ENCODE measurements at regions not wholly inside any gene's neighbourhood (a gene's known extent, or its start where the extent isn't known, plus 50 kb on each side); places are given as distances from the start of the nearest gene placed in this dataset.

GRCh38 chr5:6026766-6027406 is 351.5 kb downstream of the MED10 start:
- no peaks in the 10 kb centered on the region for H3K9me3 ChIP-seq (ENCODE audit: insufficient read depth, low read length, severe bottlenecking)
- H3K4me2 ChIP-seq (ENCODE audit: insufficient read depth, low read length), result no peak overlapping the region
- ATAC-seq (ENCODE audit: insufficient read depth, low read depth), result no peak
- H2AFZ ChIP-seq (ENCODE audit: low read depth, low read length), result no peak overlapping the region
- no peak for DNase-seq
- no peak overlapping the region for H3K27ac ChIP-seq (ENCODE audit: low read length)
- H3K27me3 ChIP-seq (ENCODE audit: insufficient read depth, low read length, poor library complexity), result no peaks in the 10 kb centered on the region
- H3K4me3 ChIP-seq (ENCODE audit: low read depth in 1 of 2, low read length in 2 of 2), result no peak overlapping the region
- H3K9ac ChIP-seq (ENCODE audit: low read depth, low read length), result no peak overlapping the region
- no peaks in the 10 kb centered on the region for H3K4me1 ChIP-seq (ENCODE audit: insufficient read depth, low read length)
- no peaks in the 10 kb centered on the region for H4K20me1 ChIP-seq (ENCODE audit: insufficient read depth, low read length)
- no peaks in the 10 kb centered on the region for H3K36me3 ChIP-seq (ENCODE audit: insufficient read depth, low read length)
- no peak for TF ChIP-seq EZH2 (IDR thresholded peaks at IDR 0.05; ENCODE audit: borderline replicate concordance, low read depth, low read length, severe bottlenecking)
- no peaks in the 10 kb centered on the region for H3K79me2 ChIP-seq (ENCODE audit: insufficient read depth, low read length)

GRCh38 chr5:6019612-6020011 is 358.7 kb downstream of the MED10 start:
- H2AFZ ChIP-seq (ENCODE audit: low read depth, low read length), result no peak overlapping the region
- H3K36me3 ChIP-seq (ENCODE audit: insufficient read depth, low read length), result no peaks in the 10 kb centered on the region
- H3K4me2 ChIP-seq (ENCODE audit: insufficient read depth, low read length), result no peak overlapping the region
- no peak overlapping the region for H3K9ac ChIP-seq (ENCODE audit: low read depth, low read length)
- no peak for TF ChIP-seq CTCF (IDR thresholded peaks at IDR 0.05; ENCODE audit: borderline replicate concordance, extremely low read depth, low read length, poor library complexity, severe bottlenecking)
- no peak for TF ChIP-seq EZH2 (IDR thresholded peaks at IDR 0.05; ENCODE audit: borderline replicate concordance, low read depth, low read length, severe bottlenecking)
- H4K20me1 ChIP-seq (ENCODE audit: insufficient read depth, low read length), result no peaks in the 10 kb centered on the region
- no peaks in the 10 kb centered on the region for H3K4me1 ChIP-seq (ENCODE audit: insufficient read depth, low read length)
- no peaks in the 10 kb centered on the region for H3K9me3 ChIP-seq (ENCODE audit: insufficient read depth, low read length, severe bottlenecking)
- H3K27me3 ChIP-seq (ENCODE audit: insufficient read depth, low read length, poor library complexity), result no peaks in the 10 kb centered on the region
- DNase-seq (no peak), ATAC-seq (ENCODE audit: insufficient read depth, low read depth) (no peak)
- no peak overlapping the region for H3K4me3 ChIP-seq (ENCODE audit: low read depth in 1 of 2, low read length in 2 of 2)
- no peaks in the 10 kb centered on the region for H3K79me2 ChIP-seq (ENCODE audit: insufficient read depth, low read length)
- no peak overlapping the region for H3K27ac ChIP-seq (ENCODE audit: low read length)

- TF ChIP-seq EZH2 (IDR thresholded peaks at IDR 0.05; ENCODE audit: borderline replicate concordance, low read depth, low read length, severe bottlenecking) (no peak), CTCF (IDR thresholded peaks at IDR 0.05; ENCODE audit: borderline replicate concordance, extremely low read depth, low read length, poor library complexity, severe bottlenecking) (no peak)
- ATAC-seq (ENCODE audit: insufficient read depth, low read depth) (no peak), DNase-seq (no peak)
- H4K20me1 ChIP-seq (ENCODE audit: insufficient read depth, low read length), result no peaks in the 10 kb centered on the region
- no peak overlapping the region for H3K4me2 ChIP-seq (ENCODE audit: insufficient read depth, low read length)
- H3K9me3 ChIP-seq (ENCODE audit: insufficient read depth, low read length, severe bottlenecking), result no peaks in the 10 kb centered on the region
- no peak overlapping the region for H3K27ac ChIP-seq (ENCODE audit: low read length)
- H3K27me3 ChIP-seq (ENCODE audit: insufficient read depth, low read length, poor library complexity), result no peaks in the 10 kb centered on the region
- no peak overlapping the region for H3K9ac ChIP-seq (ENCODE audit: low read depth, low read length)
- no peaks in the 10 kb centered on the region for H3K79me2 ChIP-seq (ENCODE audit: insufficient read depth, low read length)
- no peak overlapping the region for H2AFZ ChIP-seq (ENCODE audit: low read depth, low read length)
- no peaks in the 10 kb centered on the region for H3K36me3 ChIP-seq (ENCODE audit: insufficient read depth, low read length)
- H3K4me1 ChIP-seq (ENCODE audit: insufficient read depth, low read length), result no peaks in the 10 kb centered on the region
- H3K4me3 ChIP-seq (ENCODE audit: low read depth in 1 of 2, low read length in 2 of 2), result no peak overlapping the region
Measured at GRCh38 chr5:6013506-6013905, 364.8 kb downstream of the MED10 start.

- Histone ChIP-seq H2AFZ (ENCODE audit: low read depth, low read length) (no peak overlapping the region), H3K4me3 (ENCODE audit: low read depth in 1 of 2, low read length in 2 of 2) (no peak overlapping the region), H3K9me3 (ENCODE audit: insufficient read depth, low read length, severe bottlenecking) (no peaks in the 10 kb centered on the region), H3K9ac (ENCODE audit: low read depth, low read length) (no peak overlapping the region), H3K27ac (ENCODE audit: low read length) (no peak overlapping the region), H3K4me1 (ENCODE audit: insufficient read depth, low read length) (no peaks in the 10 kb centered on the region), H4K20me1 (ENCODE audit: insufficient read depth, low read length) (no peaks in the 10 kb centered on the region), H3K4me2 (ENCODE audit: insufficient read depth, low read length) (no peak overlapping the region), H3K36me3 (ENCODE audit: insufficient read depth, low read length) (no peaks in the 10 kb centered on the region), H3K79me2 (ENCODE audit: insufficient read depth, low read length) (no peaks in the 10 kb centered on the region), H3K27me3 (ENCODE audit: insufficient read depth, low read length, poor library complexity) (no peaks in the 10 kb centered on the region)
- DNase-seq (no peak), ATAC-seq (ENCODE audit: insufficient read depth, low read depth) (no peak)
- TF ChIP-seq EZH2 (IDR thresholded peaks at IDR 0.05; ENCODE audit: borderline replicate concordance, low read depth, low read length, severe bottlenecking), result no peak
- no peak for TF ChIP-seq CTCF (IDR thresholded peaks at IDR 0.05; ENCODE audit: borderline replicate concordance, extremely low read depth, low read length, poor library complexity, severe bottlenecking)
Measured at GRCh38 chr5:6011199-6011598, 367.1 kb downstream of the MED10 start.
